ENCODE measurements at regions not wholly inside any gene's neighbourhood (a gene's known extent, or its start where the extent isn't known, plus 50 kb on each side); places are given as distances from the start of the nearest gene placed in this dataset.

DNA sequence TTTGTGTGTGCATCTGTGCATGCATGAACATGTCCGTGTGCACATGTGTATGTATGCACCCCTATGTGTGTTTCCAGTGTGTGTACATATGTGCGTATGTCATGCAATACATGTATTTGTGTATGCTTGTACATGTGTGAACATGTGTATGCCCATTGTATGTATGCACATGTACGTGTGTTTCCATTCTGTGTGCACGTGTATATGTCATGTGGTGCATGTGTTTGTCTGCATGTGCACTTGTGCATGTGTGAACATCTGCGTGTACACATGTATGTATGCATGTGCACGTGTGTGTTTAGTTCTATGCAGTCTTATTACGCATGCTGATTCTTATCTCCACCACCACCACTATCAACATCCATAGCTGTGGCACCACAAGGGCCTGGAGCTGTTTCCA is 403.5 kb upstream of the IRX4 start:
- no peaks in the 10 kb centered on the region for H3K36me3 ChIP-seq
- no peaks in the 10 kb centered on the region for H3K9me3 ChIP-seq (replicated peaks)
- H3K4me3 ChIP-seq: no peak overlapping the region
- TF ChIP-seq, protein P1, sequence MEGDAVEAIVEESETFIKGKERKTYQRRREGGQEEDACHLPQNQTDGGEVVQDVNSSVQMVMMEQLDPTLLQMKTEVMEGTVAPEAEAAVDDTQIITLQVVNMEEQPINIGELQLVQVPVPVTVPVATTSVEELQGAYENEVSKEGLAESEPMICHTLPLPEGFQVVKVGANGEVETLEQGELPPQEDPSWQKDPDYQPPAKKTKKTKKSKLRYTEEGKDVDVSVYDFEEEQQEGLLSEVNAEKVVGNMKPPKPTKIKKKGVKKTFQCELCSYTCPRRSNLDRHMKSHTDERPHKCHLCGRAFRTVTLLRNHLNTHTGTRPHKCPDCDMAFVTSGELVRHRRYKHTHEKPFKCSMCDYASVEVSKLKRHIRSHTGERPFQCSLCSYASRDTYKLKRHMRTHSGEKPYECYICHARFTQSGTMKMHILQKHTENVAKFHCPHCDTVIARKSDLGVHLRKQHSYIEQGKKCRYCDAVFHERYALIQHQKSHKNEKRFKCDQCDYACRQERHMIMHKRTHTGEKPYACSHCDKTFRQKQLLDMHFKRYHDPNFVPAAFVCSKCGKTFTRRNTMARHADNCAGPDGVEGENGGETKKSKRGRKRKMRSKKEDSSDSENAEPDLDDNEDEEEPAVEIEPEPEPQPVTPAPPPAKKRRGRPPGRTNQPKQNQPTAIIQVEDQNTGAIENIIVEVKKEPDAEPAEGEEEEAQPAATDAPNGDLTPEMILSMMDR (IDR thresholded peaks at IDR 0.05; ENCODE audit: borderline replicate concordance): no peak
- H3K4me1 ChIP-seq: no peaks in the 10 kb centered on the region
- no peak for DNase-seq
- H3K27me3 ChIP-seq (ENCODE audit: low read depth): peaks cover 4% of the 10 kb centered on the region
- intact Hi-C loops (cut with micrococcal nuclease): no loop called here
- no peak overlapping the region for H3K27ac ChIP-seq (replicated peaks)

DNA sequence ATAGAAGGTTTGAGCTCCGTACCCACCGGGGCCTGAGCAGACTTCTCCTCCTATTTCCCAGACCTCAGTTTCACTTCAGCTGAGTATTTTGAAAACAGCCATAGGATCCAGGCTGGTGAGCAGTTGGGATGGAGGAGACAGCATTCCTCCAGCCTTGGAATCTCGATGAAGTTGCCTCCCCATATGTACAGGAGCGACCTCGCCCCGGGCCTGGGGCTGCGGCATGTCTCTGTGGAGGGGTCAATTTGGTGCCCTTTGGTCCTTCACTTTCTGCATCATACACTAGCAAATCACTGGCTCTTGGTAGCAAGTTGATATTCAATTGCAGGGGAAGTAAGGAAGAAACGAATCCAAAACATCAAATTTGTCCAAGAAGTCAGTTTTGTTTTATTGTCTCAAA is 402.0 kb upstream of the IRX4 start:
- H3K9me3 ChIP-seq (replicated peaks): no peaks in the 10 kb centered on the region
- TF ChIP-seq, protein P1 (IDR thresholded peaks at IDR 0.05; ENCODE audit: borderline replicate concordance): no peak
- no peak overlapping the region for H3K4me3 ChIP-seq
- H3K27ac ChIP-seq (replicated peaks): no peak overlapping the region
- no peaks in the 10 kb centered on the region for H3K4me1 ChIP-seq
- H3K36me3 ChIP-seq: no peaks in the 10 kb centered on the region
- intact Hi-C loops (cut with micrococcal nuclease): no loop called here
- H3K27me3 ChIP-seq (ENCODE audit: low read depth): no peaks in the 10 kb centered on the region
- DNase-seq: no peak

DNA sequence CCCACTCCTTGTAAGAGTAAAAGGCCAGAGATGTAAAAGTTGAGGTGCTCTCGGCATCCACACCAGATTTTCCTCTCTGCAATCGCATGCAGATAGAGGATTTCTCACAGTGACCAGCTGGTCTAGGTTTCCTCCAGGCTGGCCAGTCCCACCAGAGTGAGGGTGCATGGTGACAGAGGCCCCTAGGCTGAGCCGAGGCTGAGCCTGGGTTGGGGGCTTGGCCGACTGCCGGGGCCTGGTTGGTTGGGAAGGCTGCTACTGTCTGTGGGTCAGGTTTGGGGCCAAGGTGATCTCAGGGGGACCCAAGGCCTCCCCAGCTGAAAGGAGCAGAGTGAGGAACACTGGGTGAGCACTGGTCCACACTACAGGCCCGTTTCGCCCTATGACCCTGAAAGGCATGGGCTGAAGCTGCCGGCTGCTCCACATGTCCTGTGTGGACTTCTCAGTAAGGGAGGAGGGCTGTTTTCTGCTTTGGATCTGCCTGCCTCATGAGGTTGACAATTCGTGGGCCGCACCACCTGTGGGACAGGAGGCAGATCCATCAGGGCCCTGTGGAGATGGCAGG is 400.8 kb upstream of the IRX4 start:
- no peak for DNase-seq
- no peaks in the 10 kb centered on the region for H3K36me3 ChIP-seq
- H3K4me3 ChIP-seq: no peak overlapping the region
- H3K27ac ChIP-seq (replicated peaks): no peak overlapping the region
- intact Hi-C loops (cut with micrococcal nuclease): no loop called here
- no peaks in the 10 kb centered on the region for H3K4me1 ChIP-seq
- TF ChIP-seq, protein P1 (IDR thresholded peaks at IDR 0.05; ENCODE audit: borderline replicate concordance): no peak
- peaks cover 9% of the 10 kb centered on the region for H3K27me3 ChIP-seq (ENCODE audit: low read depth)
- no peaks in the 10 kb centered on the region for H3K9me3 ChIP-seq (replicated peaks)

DNA sequence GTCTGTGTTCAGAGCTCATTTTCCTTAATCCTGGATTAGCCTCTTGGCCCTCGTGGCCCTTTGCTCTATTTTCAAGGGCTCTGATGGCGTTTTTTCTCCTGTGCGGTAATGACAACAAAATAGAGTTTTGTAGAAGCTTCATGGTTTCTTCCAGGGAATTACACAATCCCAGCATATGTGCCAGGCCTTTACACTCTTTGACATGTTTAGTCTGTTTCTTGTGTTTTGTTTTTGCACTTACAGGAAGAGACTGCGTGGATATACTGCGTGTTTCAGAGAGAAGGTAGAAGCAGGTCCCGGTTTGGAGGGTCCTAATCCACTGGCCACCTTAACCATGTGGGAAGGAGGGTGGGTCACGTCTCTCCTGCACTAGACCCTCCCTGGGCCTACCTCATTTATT is 400.2 kb upstream of the IRX4 start:
- Histone ChIP-seq H3K4me3 (no peak overlapping the region), H3K36me3 (no peaks in the 10 kb centered on the region), H3K9me3 (replicated peaks) (no peaks in the 10 kb centered on the region), H3K27me3 (ENCODE audit: low read depth) (peaks cover 16% of the 10 kb centered on the region), H3K27ac (replicated peaks) (no peak overlapping the region), H3K4me1 (no peaks in the 10 kb centered on the region)
- intact Hi-C loops (cut with micrococcal nuclease): no loop called here
- DNase-seq: no peak
- TF ChIP-seq, protein P1 (IDR thresholded peaks at IDR 0.05; ENCODE audit: borderline replicate concordance): no peak

DNA sequence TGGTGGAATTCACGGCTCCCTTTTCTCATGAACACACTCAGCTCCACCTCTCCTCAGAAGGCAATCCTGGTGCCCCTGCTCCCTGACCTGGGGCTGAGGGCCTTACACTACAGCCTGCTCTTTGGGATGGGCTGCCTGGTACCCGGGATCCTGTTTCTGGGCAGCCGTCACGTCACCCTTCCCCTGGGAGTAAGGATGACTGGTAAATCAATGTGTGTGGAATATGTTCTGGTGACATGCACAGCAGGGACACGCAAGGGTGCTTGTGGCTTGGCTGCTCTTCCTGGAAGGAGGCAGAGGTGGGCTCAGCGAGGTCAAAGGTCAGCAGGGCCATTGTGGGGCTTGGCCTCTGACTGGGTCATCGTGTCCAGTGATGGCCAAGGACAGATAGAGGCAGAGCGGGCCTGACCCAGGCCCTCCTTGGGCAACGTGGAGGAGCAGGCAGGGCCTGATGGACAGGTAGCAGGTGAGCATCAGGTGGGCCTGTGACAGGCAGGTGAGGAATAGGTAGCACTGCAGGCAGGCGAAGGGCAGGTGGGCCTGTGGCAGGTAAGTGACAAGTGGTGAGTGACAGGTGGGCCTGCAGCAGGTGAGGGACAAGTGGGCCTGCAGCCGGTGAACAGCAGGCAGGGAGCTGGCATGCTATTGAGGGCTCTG is 399.4 kb upstream of the IRX4 start:
- H3K9me3 ChIP-seq (replicated peaks): no peaks in the 10 kb centered on the region
- H3K27ac ChIP-seq (replicated peaks): no peak overlapping the region
- no peak overlapping the region for H3K4me3 ChIP-seq
- TF ChIP-seq, protein P1 (IDR thresholded peaks at IDR 0.05; ENCODE audit: borderline replicate concordance): no peak
- no peaks in the 10 kb centered on the region for H3K4me1 ChIP-seq
- DNase-seq: no peak
- H3K27me3 ChIP-seq (ENCODE audit: low read depth): peaks cover 23% of the 10 kb centered on the region
- H3K36me3 ChIP-seq: no peaks in the 10 kb centered on the region
- intact Hi-C loops (cut with micrococcal nuclease): no loop called here

Measured in left ventricle myocardium inferior (tissue), 1 donor.